Neutrophil (primary cell): ENCODE measurements at regions not wholly inside any gene's neighbourhood (a gene's known extent, or its start where the extent isn't known, plus 50 kb on each side); places are given as distances from the start of the nearest gene placed in this dataset.

Source experiments
- H3K27ac ChIP-seq: fragments of 200-600 bp; sonication (generic); 2 replicates; pipeline ENCODE4 v1.5.1; 2016; ENCODE audit warnings: mild to moderate bottlenecking, moderate library complexity
- H3K27me3 ChIP-seq: fragments of 200-600 bp; sonication (generic); 2 replicates; pipeline ENCODE4 v1.6.0; 2016; ENCODE audit warnings: mild to moderate bottlenecking
- H3K36me3 ChIP-seq: fragments of 200-600 bp; sonication (generic); 2 replicates; pipeline ENCODE4 v1.5.1; 2017
- H3K4me1 ChIP-seq, 2 experiments: fragments of 200-600 bp in 1 of 2; sonication (generic) in 1 of 2; 1 replicate in 1 of 2; 2 replicates in 1 of 2; pipeline versions ENCODE4 v1.5.1 to v1.6.1; 2013 to 2016; ENCODE audit warnings: low read depth in 1 of 2, low read length in 1 of 2, mild to moderate bottlenecking in 1 of 2, moderate library complexity in 1 of 2; ENCODE audit not compliant: control insufficient read depth in 1 of 2, insufficient read depth in 1 of 2
- H3K4me3 ChIP-seq, 2 experiments: fragments of 200-600 bp in 1 of 2; sonication (generic) in 1 of 2; 1 replicate in 1 of 2; 2 replicates in 1 of 2; pipeline ENCODE4 v1.5.1; 2013 to 2016; ENCODE audit warnings: low read depth in 1 of 2, low read length in 1 of 2, mild to moderate bottlenecking in 1 of 2, moderate library complexity in 1 of 2
- H3K9me3 ChIP-seq: fragments of 200-600 bp; sonication (generic); 2 replicates; pipeline ENCODE4 v1.5.1; 2016
- CTCF ChIP-seq: fragments of 200-600 bp; sonication (generic); IDR thresholded peaks from 2 replicates; pipeline ENCODE4 v1.5.1; 2016; ENCODE audit warnings: antibody characterized with exemption

GRCh38 chr2:199113111-199113510 lies 344.6 kb downstream of the SATB2 start:
- no peak overlapping the region for H3K27ac ChIP-seq
- no peaks in the 10 kb centered on the region for H3K27me3 ChIP-seq
- H3K4me3 ChIP-seq: no peak overlapping the region
- H3K36me3 ChIP-seq: no peaks in the 10 kb centered on the region
- no peak for TF ChIP-seq CTCF
- H3K9me3 ChIP-seq: no peaks in the 10 kb centered on the region
- no peaks in the 10 kb centered on the region for H3K4me1 ChIP-seq

- Histone ChIP-seq H3K27me3 (no peaks in the 10 kb centered on the region), H3K27ac (no peak overlapping the region), H3K36me3 (no peaks in the 10 kb centered on the region), H3K4me3 (no peak overlapping the region), H3K4me1 (no peaks in the 10 kb centered on the region), H3K9me3 (no peaks in the 10 kb centered on the region)
- no peak for TF ChIP-seq CTCF
Observed at GRCh38 chr2:199111458-199111857, 346.3 kb downstream of the SATB2 start.

- no peaks in the 10 kb centered on the region for H3K4me1 ChIP-seq
Observed at GRCh38 chr2:199108056-199108455, 349.7 kb downstream of the SATB2 start.

GRCh38 chr2:199105826-199106225 lies 351.9 kb downstream of the SATB2 start:
- Histone ChIP-seq H3K27ac (no peak overlapping the region), H3K4me3 (no peak overlapping the region), H3K36me3 (no peaks in the 10 kb centered on the region), H3K9me3 (no peaks in the 10 kb centered on the region), H3K27me3 (no peaks in the 10 kb centered on the region), H3K4me1 (no peaks in the 10 kb centered on the region)
- no peak for TF ChIP-seq CTCF

More at GRCh38 chr2:199108056-199108455, 349.7 kb downstream of the SATB2 start:
- Histone ChIP-seq H3K27ac (no peak overlapping the region), H3K4me3 (no peak overlapping the region), H3K27me3 (no peaks in the 10 kb centered on the region), H3K36me3 (no peaks in the 10 kb centered on the region), H3K9me3 (no peaks in the 10 kb centered on the region)
- TF ChIP-seq CTCF: no peak

GRCh38 chr2:199101487-199101886 lies 356.3 kb downstream of the SATB2 start:
- Histone ChIP-seq H3K27ac (no peak overlapping the region), H3K9me3 (no peaks in the 10 kb centered on the region), H3K4me3 (no peak overlapping the region), H3K4me1 (no peaks in the 10 kb centered on the region), H3K27me3 (no peaks in the 10 kb centered on the region), H3K36me3 (no peaks in the 10 kb centered on the region)
- TF ChIP-seq CTCF: no peak
